ENCODE measurements at regions not wholly inside any gene's neighbourhood (a gene's known extent, or its start where the extent isn't known, plus 50 kb on each side); places are given as distances from the start of the nearest gene placed in this dataset.

GRCh38 chr14:66078006-66078405 is 408.2 kb upstream of the CCDC196 start:
- no peak for DNase-seq

- no peak for DNase-seq
These were observed 404.4 kb upstream of the CCDC196 start for GRCh38 chr14:66081594-66082376.

GRCh38 chr14:66085224-66085623 is 400.9 kb upstream of the CCDC196 start:
- no peak for DNase-seq

GRCh38 chr14:66085665-66086064 is 400.5 kb upstream of the CCDC196 start:
- no peak for DNase-seq

- no peak for DNase-seq
These were observed 398.9 kb upstream of the CCDC196 start for GRCh38 chr14:66087231-66087630.

GRCh38 chr14:66088656-66089055 is 397.5 kb upstream of the CCDC196 start:
- no peak for DNase-seq

GRCh38 chr14:66092206-66092605 is 394.0 kb upstream of the CCDC196 start:
- DNase-seq, result no peak

- no peak for DNase-seq
These were observed 393.4 kb upstream of the CCDC196 start for GRCh38 chr14:66092748-66093147.

GRCh38 chr14:66094001-66094727 is 392.0 kb upstream of the CCDC196 start:
- DNase-seq, result no peak

GRCh38 chr14:66099451-66099850 is 386.7 kb upstream of the CCDC196 start:
- DNase-seq, result no peak

GRCh38 chr14:66099931-66100330 is 386.2 kb upstream of the CCDC196 start:
- DNase-seq, result peak in 1 of 2 experiments; percentile 13

- no peak for DNase-seq
These were observed 384.5 kb upstream of the CCDC196 start for GRCh38 chr14:66101662-66102061.

- no peak for DNase-seq
These were observed 381.7 kb upstream of the CCDC196 start for GRCh38 chr14:66104486-66104885.

- peak in 1 of 2 experiments; percentile 9 for DNase-seq
These were observed 380.4 kb upstream of the CCDC196 start for GRCh38 chr14:66105815-66106214.

GRCh38 chr14:66109426-66109825 is 376.7 kb upstream of the CCDC196 start:
- DNase-seq, result no peak

GRCh38 chr14:66111891-66112290 is 374.3 kb upstream of the CCDC196 start:
- no peak for DNase-seq

GRCh38 chr14:66114071-66114470 is 372.1 kb upstream of the CCDC196 start:
- no peak for DNase-seq

GRCh38 chr14:66115740-66116502 is 370.2 kb upstream of the CCDC196 start:
- no peak for DNase-seq

- no peak for DNase-seq
These were observed 369.4 kb upstream of the CCDC196 start for GRCh38 chr14:66116732-66117131.

- DNase-seq, result no peak
These were observed 368.6 kb upstream of the CCDC196 start for GRCh38 chr14:66117600-66117999.

GRCh38 chr14:66119606-66120231 is 366.5 kb upstream of the CCDC196 start:
- no peak for DNase-seq

- DNase-seq, result no peak
These were observed 365.8 kb upstream of the CCDC196 start for GRCh38 chr14:66120402-66120801.

GRCh38 chr14:66121859-66122258 is 364.3 kb upstream of the CCDC196 start:
- no peak for DNase-seq

Measured in activated CD4-positive, alpha-beta T cell treated with anti-CD3 and anti-CD28 coated beads, Interleukin-2, amount 50 U/mL, for 48 hours (primary cell).